GM06990 (cell line): ENCODE measurements at regions not wholly inside any gene's neighbourhood (a gene's known extent, or its start where the extent isn't known, plus 50 kb on each side); places are given as distances from the start of the nearest gene placed in this dataset.
"Not testable (repeated sequence)": the region's sequence is repeated elsewhere in the genome, so short reads cannot be mapped to it uniquely, and the experiment has no call there.

Experiments used
- DNase-seq: peaks from one replicate; pipeline ENCODE4 v3.0.0-alpha.2; 2011; ENCODE audit not compliant: insufficient read length; ENCODE audit errors: extremely low read depth
- H3K27me3 ChIP-seq: replicated peaks from 2 replicates; pipeline ENCODE4 v1.6.0; 2011; ENCODE audit warnings: low read length; ENCODE audit not compliant: control insufficient read depth, insufficient read depth
- H3K36me3 ChIP-seq: 2 replicates; pipeline ENCODE4 v1.5.1; 2011; ENCODE audit warnings: low read length; ENCODE audit not compliant: control insufficient read depth, insufficient read depth
- H3K4me3 ChIP-seq: replicated peaks from 2 replicates; pipeline ENCODE4 v1.5.1; 2011; ENCODE audit warnings: low read depth, mild to moderate bottlenecking, control low read depth, low read length
- CTCF ChIP-seq: IDR thresholded peaks from 2 replicates; pipeline ENCODE4 v1.5.1; 2011; ENCODE audit warnings: low read length, control low read depth, mild to moderate bottlenecking, inconsistent platforms; ENCODE audit not compliant: insufficient read depth, poor library complexity, severe bottlenecking

DNA sequence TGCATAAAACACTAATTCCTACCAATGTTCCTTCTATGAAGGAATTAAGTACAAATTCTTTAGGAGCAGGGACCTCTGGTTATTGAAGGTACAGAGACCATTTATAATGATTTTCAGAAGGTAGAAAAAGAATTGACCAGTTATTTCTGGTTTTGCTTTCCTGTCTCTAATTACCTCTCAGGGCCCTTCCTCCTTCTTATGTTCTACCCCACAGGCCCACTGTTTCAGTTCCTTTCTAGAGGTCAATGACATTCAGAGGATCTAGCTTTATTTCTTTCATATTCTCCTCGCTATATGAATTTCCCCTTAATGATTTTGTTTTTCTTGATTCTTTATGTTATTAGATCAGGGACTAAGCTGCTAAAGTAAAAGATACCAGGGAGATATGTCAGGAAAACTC lies 345.0 kb upstream of the SPRY2 start:
- no peak for TF ChIP-seq CTCF
- Histone ChIP-seq H3K36me3 (no peaks in the 10 kb centered on the region), H3K27me3 (no peaks in the 10 kb centered on the region), H3K4me3 (no peak overlapping the region)
- DNase-seq = no peak

DNA sequence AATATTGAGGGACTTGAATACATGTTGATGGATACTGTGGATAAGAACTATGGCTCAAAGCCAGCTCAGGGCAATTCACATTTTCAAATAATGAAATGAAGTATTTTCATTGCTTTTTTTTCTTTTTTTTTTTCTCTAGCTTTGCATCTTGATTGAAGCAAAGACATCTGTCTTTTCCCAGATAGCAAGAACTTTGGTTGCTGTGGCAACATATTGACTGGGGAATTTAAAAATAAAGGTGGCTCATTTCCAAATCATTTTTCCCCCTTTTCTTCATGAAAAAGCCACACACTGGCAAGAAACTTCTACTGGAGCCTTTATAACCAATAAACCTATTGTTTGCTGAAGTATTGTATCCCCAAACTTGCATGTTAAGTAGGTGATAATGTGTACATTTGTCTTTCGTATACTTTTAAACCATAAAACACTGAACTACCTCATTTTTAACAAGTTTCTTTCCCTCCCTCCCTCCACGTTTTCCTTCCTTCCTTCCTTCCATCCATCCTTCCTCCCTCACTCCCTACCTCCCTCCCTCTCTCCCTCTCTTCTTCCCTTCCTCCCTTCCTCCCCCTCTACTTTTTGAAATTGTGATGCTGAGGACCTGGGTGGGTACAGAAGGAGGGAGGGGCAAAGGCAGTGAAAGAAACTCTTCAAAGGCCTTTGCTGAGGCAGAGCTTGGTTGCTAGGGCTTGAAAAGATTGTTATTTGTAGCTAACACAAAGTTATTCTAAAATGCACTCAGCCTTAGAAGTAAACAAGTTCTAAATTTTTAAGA lies 343.5 kb upstream of the SPRY2 start:
- no peaks in the 10 kb centered on the region for H3K27me3 ChIP-seq
- no peak for TF ChIP-seq CTCF
- H3K36me3 ChIP-seq = no peaks in the 10 kb centered on the region
- H3K4me3 ChIP-seq = no peak overlapping the region
- DNase-seq = no peak

GRCh38 chr13:80680786-80681366 lies 339.9 kb upstream of the SPRY2 start:
- TF ChIP-seq CTCF = no peak
- DNase-seq = no peak

GRCh38 chr13:80679423-80679822 lies 338.5 kb upstream of the SPRY2 start:
- no peak overlapping the region for H3K4me3 ChIP-seq
- no peak for TF ChIP-seq CTCF
- H3K36me3 ChIP-seq = no peaks in the 10 kb centered on the region
- H3K27me3 ChIP-seq = no peaks in the 10 kb centered on the region
- no peak for DNase-seq

More at GRCh38 chr13:80680786-80681366, 339.9 kb upstream of the SPRY2 start:
- Histone ChIP-seq H3K36me3 (no peaks in the 10 kb centered on the region), H3K4me3 (no peak overlapping the region), H3K27me3 (no peaks in the 10 kb centered on the region)

DNA sequence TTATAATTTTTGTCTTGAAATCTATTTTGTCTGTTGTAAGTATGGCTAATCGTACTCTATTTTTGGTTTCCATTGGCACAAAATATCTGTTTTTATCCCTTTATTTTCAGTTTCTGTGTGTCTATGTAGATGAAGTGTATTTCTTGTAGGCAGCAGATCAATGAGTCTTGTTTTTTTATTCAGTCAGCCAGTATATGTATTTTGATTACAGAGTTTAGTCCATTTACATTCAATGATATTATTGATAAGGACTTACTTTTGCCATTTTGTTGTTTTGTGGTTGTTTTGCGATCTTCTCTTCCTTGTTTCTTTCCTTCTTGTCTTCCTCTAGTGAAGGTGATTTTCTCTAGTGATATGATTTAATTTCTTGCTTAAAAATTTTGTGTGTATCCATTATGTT lies 336.3 kb upstream of the SPRY2 start:
- no peaks in the 10 kb centered on the region for H3K27me3 ChIP-seq
- DNase-seq = no peak
- no peak for TF ChIP-seq CTCF

GRCh38 chr13:80675442-80675841 lies 334.5 kb upstream of the SPRY2 start:
- H3K36me3 ChIP-seq, H3K4me3 ChIP-seq, H3K27me3 ChIP-seq, DNase-seq: not testable (repeated sequence)

More for the DNA sequence above, 336.3 kb upstream of the SPRY2 start:
- no peaks in the 10 kb centered on the region for H3K36me3 ChIP-seq
- no peak overlapping the region for H3K4me3 ChIP-seq
